Immature natural killer cell (primary cell): ENCODE measurements at regions not wholly inside any gene's neighbourhood (a gene's known extent, or its start where the extent isn't known, plus 50 kb on each side); places are given as distances from the start of the nearest gene placed in this dataset.

ENCODE experiments used
- DNase-seq, 3 donors: peaks; one replicate each; pipeline ENCODE4 v3.0.0; 2022; ENCODE audit warnings: mixed read lengths in 1 of 3
- H3K27ac Mint-ChIP-seq, 6 donors: one replicate each; pipeline ENCODE4 v1.8.0; 2020; ENCODE audit warnings: mixed read lengths in 6 of 6, mild to moderate bottlenecking in 5 of 6, inconsistent platforms in 4 of 6, moderate library complexity in 3 of 6
- H3K27me3 Mint-ChIP-seq, 3 donors: one replicate each; pipeline ENCODE4 v1.8.0; 2020 to 2021; ENCODE audit warnings: low read depth in 3 of 3, mild to moderate bottlenecking in 3 of 3, mixed read lengths in 3 of 3, moderate library complexity in 3 of 3, inconsistent platforms in 1 of 3
- H3K36me3 Mint-ChIP-seq, 3 donors: one replicate each; pipeline ENCODE4 v1.8.0; 2020; ENCODE audit warnings: mixed read lengths in 3 of 3, inconsistent platforms in 2 of 3, mild to moderate bottlenecking in 2 of 3
- H3K4me1 Mint-ChIP-seq, 2 donors: one replicate each; pipeline ENCODE4 v1.8.0; 2020; ENCODE audit warnings: inconsistent platforms in 2 of 2, mild to moderate bottlenecking in 2 of 2, mixed read lengths in 2 of 2, moderate library complexity in 1 of 2
- H3K4me3 Mint-ChIP-seq, 5 donors: one replicate each; pipeline ENCODE4 v1.8.0; 2020; ENCODE audit warnings: mild to moderate bottlenecking in 5 of 5, mixed read lengths in 5 of 5, inconsistent platforms in 3 of 5, moderate library complexity in 3 of 5
- H3K9me3 Mint-ChIP-seq, 6 donors: one replicate each; pipeline ENCODE4 v1.8.0; 2020; ENCODE audit warnings: mild to moderate bottlenecking in 6 of 6, mixed read lengths in 6 of 6, inconsistent platforms in 4 of 6, moderate library complexity in 3 of 6

GRCh38 chr12:19030180-19030579, 99.4 kb upstream of the PLEKHA5 start:
- Mint-ChIP-seq H3K4me3 (no peak overlapping the region), H3K9me3 (peaks cover 0 to 5% (median 2%) of the 10 kb centered on the region in 6 donors), H3K4me1 (no peaks in the 10 kb centered on the region), H3K27ac (no peak overlapping the region), H3K27me3 (peaks cover 0 to 3% (median 0%) of the 10 kb centered on the region in 3 donors), H3K36me3 (no peaks in the 10 kb centered on the region)
- no peak for DNase-seq

GRCh38 chr12:19030603-19031002, 98.9 kb upstream of the PLEKHA5 start:
- Mint-ChIP-seq H3K27ac (no peak overlapping the region), H3K36me3 (no peaks in the 10 kb centered on the region), H3K9me3 (peaks cover 0 to 5% (median 2%) of the 10 kb centered on the region in 6 donors), H3K4me3 (no peak overlapping the region), H3K27me3 (peaks cover 0 to 3% (median 0%) of the 10 kb centered on the region in 3 donors), H3K4me1 (no peaks in the 10 kb centered on the region)
- DNase-seq, result no peak

GRCh38 chr12:19031032-19031431, 98.5 kb upstream of the PLEKHA5 start:
- Mint-ChIP-seq H3K27me3 (peaks cover 0 to 3% (median 0%) of the 10 kb centered on the region in 3 donors), H3K9me3 (peaks cover 0 to 5% (median 2%) of the 10 kb centered on the region in 6 donors), H3K36me3 (no peaks in the 10 kb centered on the region), H3K4me3 (no peak overlapping the region), H3K4me1 (no peaks in the 10 kb centered on the region), H3K27ac (no peak overlapping the region)
- DNase-seq, result no peak

GRCh38 chr12:19032826-19033225, 96.7 kb upstream of the PLEKHA5 start:
- H3K4me3 Mint-ChIP-seq, result no peak overlapping the region
- peaks cover 0 to 4% (median 0%) of the 10 kb centered on the region in 3 donors for H3K27me3 Mint-ChIP-seq
- peaks cover 0 to 5% (median under 1%) of the 10 kb centered on the region in 6 donors for H3K9me3 Mint-ChIP-seq
- H3K27ac Mint-ChIP-seq, result no peak overlapping the region
- H3K4me1 Mint-ChIP-seq, result no peaks in the 10 kb centered on the region
- H3K36me3 Mint-ChIP-seq, result no peaks in the 10 kb centered on the region
- no peak for DNase-seq

- Mint-ChIP-seq H3K27ac (no peak overlapping the region), H3K9me3 (peaks cover 0 to 5% (median under 1%) of the 10 kb centered on the region in 6 donors), H3K27me3 (peaks cover 0 to 7% (median under 1%) of the 10 kb centered on the region in 3 donors), H3K36me3 (no peaks in the 10 kb centered on the region), H3K4me3 (no peak overlapping the region), H3K4me1 (no peaks in the 10 kb centered on the region)
- no peak for DNase-seq
Measured at GRCh38 chr12:19033244-19033643, 96.3 kb upstream of the PLEKHA5 start.

GRCh38 chr12:19034937-19035336, 94.6 kb upstream of the PLEKHA5 start:
- H3K4me3 Mint-ChIP-seq, result no peak overlapping the region
- no peak overlapping the region for H3K27ac Mint-ChIP-seq
- no peak for DNase-seq
- H3K4me1 Mint-ChIP-seq, result no peaks in the 10 kb centered on the region
- H3K36me3 Mint-ChIP-seq, result no peaks in the 10 kb centered on the region
- peaks cover 0 to 7% (median 7%) of the 10 kb centered on the region in 3 donors for H3K27me3 Mint-ChIP-seq
- peaks cover 0 to 5% (median under 1%) of the 10 kb centered on the region in 6 donors for H3K9me3 Mint-ChIP-seq

GRCh38 chr12:19035536-19035935, 94.0 kb upstream of the PLEKHA5 start:
- DNase-seq, result no peak
- Mint-ChIP-seq H3K9me3 (peaks cover 0 to 5% (median under 1%) of the 10 kb centered on the region in 6 donors), H3K27me3 (peaks cover 0 to 7% (median 7%) of the 10 kb centered on the region in 3 donors), H3K4me3 (no peak overlapping the region), H3K4me1 (no peaks in the 10 kb centered on the region), H3K27ac (no peak overlapping the region), H3K36me3 (no peaks in the 10 kb centered on the region)

GRCh38 chr12:19036673-19037357, 92.7 kb upstream of the PLEKHA5 start:
- no peaks in the 10 kb centered on the region for H3K4me1 Mint-ChIP-seq
- H3K36me3 Mint-ChIP-seq, result no peaks in the 10 kb centered on the region
- DNase-seq, result no peak
- H3K4me3 Mint-ChIP-seq, result no peak overlapping the region
- H3K9me3 Mint-ChIP-seq, result peaks cover 0 to 5% (median under 1%) of the 10 kb centered on the region in 6 donors
- peaks cover 0 to 7% (median 6%) of the 10 kb centered on the region in 3 donors for H3K27me3 Mint-ChIP-seq
- no peak overlapping the region for H3K27ac Mint-ChIP-seq

GRCh38 chr12:19038209-19038608, 91.3 kb upstream of the PLEKHA5 start:
- Mint-ChIP-seq H3K9me3 (peaks cover 0 to 5% (median under 1%) of the 10 kb centered on the region in 6 donors), H3K4me1 (no peaks in the 10 kb centered on the region), H3K36me3 (no peaks in the 10 kb centered on the region), H3K27ac (no peak overlapping the region), H3K4me3 (no peak overlapping the region), H3K27me3 (peaks cover 0 to 10% (median 4%) of the 10 kb centered on the region in 3 donors)
- DNase-seq, result no peak

- no peak for DNase-seq
- H3K9me3 Mint-ChIP-seq, result peaks cover 0 to 2% (median 0%) of the 10 kb centered on the region in 6 donors
- peaks cover 0 to 12% (median 4%) of the 10 kb centered on the region in 3 donors for H3K27me3 Mint-ChIP-seq
- no peak overlapping the region for H3K4me3 Mint-ChIP-seq
- no peaks in the 10 kb centered on the region for H3K4me1 Mint-ChIP-seq
- H3K27ac Mint-ChIP-seq, result no peak overlapping the region
- H3K36me3 Mint-ChIP-seq, result no peaks in the 10 kb centered on the region
Measured at GRCh38 chr12:19039515-19039914, 90.0 kb upstream of the PLEKHA5 start.

GRCh38 chr12:19042221-19042620, 87.3 kb upstream of the PLEKHA5 start:
- peaks cover 0 to 12% (median 4%) of the 10 kb centered on the region in 3 donors for H3K27me3 Mint-ChIP-seq
- peaks cover 0 to under 1% of the 10 kb centered on the region in 2 donors for H3K4me1 Mint-ChIP-seq
- no peak overlapping the region for H3K27ac Mint-ChIP-seq
- H3K9me3 Mint-ChIP-seq, result peaks cover 0 to 2% (median 0%) of the 10 kb centered on the region in 6 donors
- DNase-seq, result no peak
- H3K36me3 Mint-ChIP-seq, result no peaks in the 10 kb centered on the region
- H3K4me3 Mint-ChIP-seq, result no peak overlapping the region

- no peak for DNase-seq
- Mint-ChIP-seq H3K9me3 (peaks cover 0 to 2% (median 0%) of the 10 kb centered on the region in 6 donors), H3K27ac (no peak overlapping the region), H3K4me1 (peaks cover 7 to 13% of the 10 kb centered on the region in 2 donors), H3K36me3 (no peaks in the 10 kb centered on the region), H3K4me3 (no peak overlapping the region), H3K27me3 (peaks cover 0 to 7% (median 0%) of the 10 kb centered on the region in 3 donors)
Measured at GRCh38 chr12:19044430-19044829, 85.1 kb upstream of the PLEKHA5 start.

GRCh38 chr12:19044891-19045290, 84.6 kb upstream of the PLEKHA5 start:
- Mint-ChIP-seq H3K36me3 (no peaks in the 10 kb centered on the region), H3K9me3 (peaks cover 0 to 2% (median 0%) of the 10 kb centered on the region in 6 donors), H3K27me3 (peaks cover 0 to 5% (median 0%) of the 10 kb centered on the region in 3 donors), H3K27ac (no peak overlapping the region), H3K4me3 (no peak overlapping the region), H3K4me1 (peaks cover 7 to 13% of the 10 kb centered on the region in 2 donors)
- DNase-seq, result no peak

GRCh38 chr12:19045426-19045825, 84.1 kb upstream of the PLEKHA5 start:
- Mint-ChIP-seq H3K9me3 (peaks cover 0 to 2% (median 0%) of the 10 kb centered on the region in 6 donors), H3K36me3 (no peaks in the 10 kb centered on the region), H3K4me1 (peaks cover 7 to 13% of the 10 kb centered on the region in 2 donors), H3K27me3 (peaks cover 0 to 5% (median 0%) of the 10 kb centered on the region in 3 donors), H3K4me3 (no peak overlapping the region), H3K27ac (no peak overlapping the region)
- DNase-seq, result no peak
